ENCODE measurements at regions not wholly inside any gene's neighbourhood (a gene's known extent, or its start where the extent isn't known, plus 50 kb on each side); places are given as distances from the start of the nearest gene placed in this dataset.

DNA sequence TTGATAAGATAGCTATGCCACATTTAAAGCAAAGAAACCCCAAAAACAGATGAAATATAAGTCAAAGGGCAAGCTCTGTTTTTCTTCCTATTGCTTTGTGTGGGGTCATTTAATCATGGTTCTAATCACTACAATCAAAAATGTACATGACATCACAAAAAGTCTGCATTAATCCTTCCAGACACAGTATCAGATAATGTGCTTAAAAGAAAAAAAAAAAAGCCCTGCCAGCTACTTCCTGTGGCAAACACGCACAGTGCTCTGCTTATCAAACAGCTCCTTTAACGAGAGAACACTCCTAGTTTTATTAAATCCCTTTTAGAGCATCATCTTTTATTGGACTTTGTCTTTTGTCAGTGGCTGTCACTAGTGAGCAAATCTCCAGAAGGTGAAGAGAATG, 1005.8 kb downstream of the GATA3 start:
- H3K4me3 ChIP-seq (ENCODE audit: low read depth, low read length) = no peak overlapping the region
- no peak for TF ChIP-seq CTCF (IDR thresholded peaks at IDR 0.05; ENCODE audit: low read depth, low read length, missing control alignments)
- DNase-seq (ENCODE audit: low read depth) = no peak

- DNase-seq (ENCODE audit: low read depth) = no peak
- H3K4me3 ChIP-seq (ENCODE audit: low read depth, low read length) = no peak overlapping the region
- no peak for TF ChIP-seq CTCF (IDR thresholded peaks at IDR 0.05; ENCODE audit: low read depth, low read length, missing control alignments)
Measured at GRCh38 chr10:9061871-9062270, 1007.4 kb downstream of the GATA3 start.

DNA sequence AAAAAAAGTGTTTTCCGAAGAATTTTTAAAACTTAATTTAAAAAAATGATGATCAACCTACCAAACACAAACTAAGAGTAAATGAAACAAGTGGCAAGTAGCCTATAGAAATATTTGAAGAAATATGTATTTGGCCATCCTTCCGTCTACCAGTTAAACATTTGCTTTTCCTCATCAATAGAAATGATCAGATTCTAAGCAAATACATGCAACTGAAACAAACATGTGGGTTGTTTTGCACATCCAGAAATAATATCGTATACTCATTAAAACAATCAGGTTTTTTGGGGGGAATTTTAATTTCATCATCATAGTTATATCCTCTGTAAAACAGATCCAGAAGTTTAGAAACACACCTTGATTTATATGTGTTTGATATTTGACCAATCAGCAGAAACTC, 1011.7 kb downstream of the GATA3 start:
- TF ChIP-seq CTCF (IDR thresholded peaks at IDR 0.05; ENCODE audit: low read depth, low read length, missing control alignments) = no peak
- no peak for DNase-seq (ENCODE audit: low read depth)
- H3K4me3 ChIP-seq (ENCODE audit: low read depth, low read length) = no peak overlapping the region

DNA sequence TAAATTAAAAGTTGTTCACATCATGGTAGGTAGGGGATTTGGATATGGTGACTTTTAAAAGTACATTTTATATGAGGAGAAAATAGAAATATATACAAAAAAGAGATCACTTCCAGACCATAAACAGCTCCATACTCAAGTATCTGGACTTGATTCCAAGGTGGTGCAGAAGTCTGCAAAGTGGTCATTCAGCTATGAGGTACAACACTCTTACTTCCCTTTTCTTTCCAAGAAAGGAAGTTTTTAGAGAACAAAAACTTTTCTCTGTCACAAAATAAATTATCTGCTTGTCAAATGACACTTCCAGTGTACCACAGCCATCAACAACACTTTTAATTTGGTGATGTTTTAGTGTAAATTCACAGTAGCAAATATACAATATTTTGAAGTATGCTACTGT, 1013.5 kb downstream of the GATA3 start:
- no peak for DNase-seq (ENCODE audit: low read depth)
- TF ChIP-seq CTCF (IDR thresholded peaks at IDR 0.05; ENCODE audit: low read depth, low read length, missing control alignments) = no peak

DNA sequence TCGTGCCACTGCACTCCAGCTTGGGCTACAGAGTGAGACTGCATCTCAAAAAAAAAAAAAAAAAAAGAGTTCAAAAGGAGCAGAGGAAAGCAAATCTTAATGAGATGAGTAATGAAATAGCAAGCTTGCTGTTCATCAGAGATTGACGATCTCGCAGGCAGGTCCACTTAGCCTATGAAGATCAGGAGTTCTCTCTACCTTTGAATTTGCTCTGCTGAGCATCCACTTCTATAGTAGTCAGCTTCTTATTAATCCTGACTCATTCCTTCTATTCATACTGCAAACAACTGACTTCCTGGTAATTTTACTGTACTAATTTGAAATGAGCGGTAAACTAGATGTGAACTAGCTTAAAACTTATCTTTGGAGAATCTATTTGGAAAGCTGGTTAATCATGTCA, 1014.6 kb downstream of the GATA3 start:
- DNase-seq (ENCODE audit: low read depth) = no peak
- no peak overlapping the region for H3K4me3 ChIP-seq (ENCODE audit: low read depth, low read length)
- TF ChIP-seq CTCF (IDR thresholded peaks at IDR 0.05; ENCODE audit: low read depth, low read length, missing control alignments) = no peak

More for the DNA sequence above, 1013.5 kb downstream of the GATA3 start:
- no peak overlapping the region for H3K4me3 ChIP-seq (ENCODE audit: low read depth, low read length)

DNA sequence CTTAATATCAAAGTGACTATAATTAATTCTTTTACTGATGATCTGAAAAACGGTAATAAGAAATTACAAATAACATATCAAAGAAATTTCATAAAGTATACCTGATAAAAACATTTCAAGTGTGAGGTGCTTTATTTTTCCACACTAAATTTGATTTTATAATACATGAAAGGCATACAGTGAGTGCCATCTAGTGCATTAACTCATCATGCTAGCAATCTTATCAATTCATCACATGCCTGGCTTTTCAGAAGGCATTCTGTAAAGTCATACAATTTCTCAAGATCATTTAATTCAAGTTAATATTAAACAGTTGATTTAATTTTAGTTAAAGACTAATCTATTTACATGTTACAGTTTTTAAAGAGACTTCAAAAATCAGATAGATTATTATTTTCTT, 1020.9 kb downstream of the GATA3 start:
- no peak for DNase-seq (ENCODE audit: low read depth)
- TF ChIP-seq CTCF (IDR thresholded peaks at IDR 0.05; ENCODE audit: low read depth, low read length, missing control alignments) = no peak
- no peak overlapping the region for H3K4me3 ChIP-seq (ENCODE audit: low read depth, low read length)

DNA sequence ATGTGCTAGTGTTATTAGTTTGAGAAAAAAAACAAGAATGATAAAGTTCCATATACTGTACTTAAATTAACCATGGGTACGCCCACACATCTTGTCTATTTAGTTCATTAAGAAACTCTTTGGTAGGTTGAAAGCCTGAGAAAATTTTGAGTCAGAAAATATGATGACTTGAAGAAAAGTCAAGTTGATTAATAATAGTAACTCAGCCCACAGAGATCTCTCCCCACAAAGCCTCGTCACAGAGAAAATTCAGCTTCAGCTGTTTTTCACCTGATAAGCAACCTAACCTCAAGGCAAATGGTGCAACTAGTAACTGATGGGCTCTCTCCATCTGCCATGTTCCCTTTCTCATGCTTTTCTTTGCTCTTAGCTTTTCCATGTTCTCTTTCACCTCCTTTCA, 1021.6 kb downstream of the GATA3 start:
- no peak for TF ChIP-seq CTCF (IDR thresholded peaks at IDR 0.05; ENCODE audit: low read depth, low read length, missing control alignments)
- H3K4me3 ChIP-seq (ENCODE audit: low read depth, low read length) = no peak overlapping the region
- DNase-seq (ENCODE audit: low read depth) = no peak
